Transverse colon (tissue), 4 donors: ENCODE measurements at regions not wholly inside any gene's neighbourhood (a gene's known extent, or its start where the extent isn't known, plus 50 kb on each side); places are given as distances from the start of the nearest gene placed in this dataset.

Source experiments
- EP300 ChIP-seq: sonication (generic); formaldehyde crosslinking; IDR thresholded peaks from one replicate; pipeline ENCODE4 v1.6.1; 2017; ENCODE audit warnings: antibody characterized with exemption, low read depth
- POLR2A ChIP-seq: fragments of 450-650 bp; IDR thresholded peaks from one replicate; pipeline ENCODE4 v1.6.1; 2016; ENCODE audit warnings: antibody characterized with exemption, mild to moderate bottlenecking, moderate library complexity
- POLR2AphosphoS5 ChIP-seq, 3 donors: sonication (generic); formaldehyde crosslinking; IDR thresholded peaks; one replicate each; pipeline ENCODE4 v1.6.1; 2016; ENCODE audit warnings: antibody characterized with exemption in 3 of 3
- TF ChIP-seq, protein P1 (sequence below), 5 experiments: fragments of 200-600 bp in 3 of 5; fragments of 450-650 bp in 2 of 5; sonication (generic) in 3 of 5; IDR thresholded peaks; 1 replicate in 2 of 5; 2 replicates in 3 of 5; pipeline ENCODE4 v1.5.1; 2016 to 2017; ENCODE audit warnings: antibody characterized with exemption in 5 of 5, inconsistent platforms in 3 of 5, mild to moderate bottlenecking in 2 of 5, moderate library complexity in 1 of 5

DNA sequence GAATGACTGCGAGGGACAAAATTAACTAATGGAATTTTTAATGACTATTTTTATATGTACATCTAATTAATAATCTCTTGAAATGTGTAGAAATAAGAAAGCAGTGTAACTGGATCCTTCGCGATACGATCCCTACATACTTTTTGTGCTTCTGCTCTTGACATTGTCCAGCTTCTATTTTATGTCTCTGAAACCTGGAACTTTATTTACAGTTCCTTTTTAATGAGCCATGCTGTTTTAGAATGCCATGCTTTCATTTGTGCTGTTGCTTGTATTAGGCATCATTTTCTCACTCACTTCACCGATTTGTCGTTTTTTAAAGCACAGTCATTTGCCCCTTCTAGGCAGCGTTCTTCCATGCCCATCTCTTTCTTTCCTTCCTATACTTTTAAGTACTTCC, 301.3 kb downstream of the EDEM1 start:
- TF ChIP-seq POLR2A (no peak), EP300 (no peak), POLR2AphosphoS5 (IDR thresholded peaks at IDR 0.05) (no peak)
- TF ChIP-seq, protein P1, sequence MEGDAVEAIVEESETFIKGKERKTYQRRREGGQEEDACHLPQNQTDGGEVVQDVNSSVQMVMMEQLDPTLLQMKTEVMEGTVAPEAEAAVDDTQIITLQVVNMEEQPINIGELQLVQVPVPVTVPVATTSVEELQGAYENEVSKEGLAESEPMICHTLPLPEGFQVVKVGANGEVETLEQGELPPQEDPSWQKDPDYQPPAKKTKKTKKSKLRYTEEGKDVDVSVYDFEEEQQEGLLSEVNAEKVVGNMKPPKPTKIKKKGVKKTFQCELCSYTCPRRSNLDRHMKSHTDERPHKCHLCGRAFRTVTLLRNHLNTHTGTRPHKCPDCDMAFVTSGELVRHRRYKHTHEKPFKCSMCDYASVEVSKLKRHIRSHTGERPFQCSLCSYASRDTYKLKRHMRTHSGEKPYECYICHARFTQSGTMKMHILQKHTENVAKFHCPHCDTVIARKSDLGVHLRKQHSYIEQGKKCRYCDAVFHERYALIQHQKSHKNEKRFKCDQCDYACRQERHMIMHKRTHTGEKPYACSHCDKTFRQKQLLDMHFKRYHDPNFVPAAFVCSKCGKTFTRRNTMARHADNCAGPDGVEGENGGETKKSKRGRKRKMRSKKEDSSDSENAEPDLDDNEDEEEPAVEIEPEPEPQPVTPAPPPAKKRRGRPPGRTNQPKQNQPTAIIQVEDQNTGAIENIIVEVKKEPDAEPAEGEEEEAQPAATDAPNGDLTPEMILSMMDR (IDR thresholded peaks at IDR 0.05) = no peak
